DOHH2 (cell line): ENCODE measurements at regions not wholly inside any gene's neighbourhood (a gene's known extent, or its start where the extent isn't known, plus 50 kb on each side); places are given as distances from the start of the nearest gene placed in this dataset.

Experiments used
- H3F3A ChIP-seq: fragments of 200-600 bp; sonication (generic), shearing (Covaris generic); 2 replicates; pipeline ENCODE4 v1.6.0; 2016; ENCODE audit warnings: antibody characterized with exemption, mild to moderate bottlenecking; ENCODE audit not compliant: control insufficient read depth, insufficient read depth
- H3K27ac ChIP-seq: fragments of 200-600 bp; sonication (generic); 2 replicates; pipeline ENCODE4 v1.5.1; 2014; ENCODE audit warnings: low read depth, mild to moderate bottlenecking, low read length, moderate library complexity
- H3K27me3 ChIP-seq: fragments of 200-600 bp; sonication (generic); 2 replicates; pipeline ENCODE4 v1.6.1; 2014; ENCODE audit warnings: mild to moderate bottlenecking, low read length, mixed read lengths; ENCODE audit not compliant: control insufficient read depth
- H3K36me3 ChIP-seq: fragments of 200-600 bp; sonication (generic); 2 replicates; pipeline ENCODE4 v1.6.1; 2014; ENCODE audit warnings: mild to moderate bottlenecking, low read length, moderate library complexity, mixed read lengths; ENCODE audit not compliant: control insufficient read depth
- H3K4me1 ChIP-seq: fragments of 200-600 bp; sonication (generic); 2 replicates; pipeline ENCODE4 v1.6.1; 2014; ENCODE audit warnings: mild to moderate bottlenecking, low read length, mixed read lengths; ENCODE audit not compliant: control insufficient read depth
- H3K4me2 ChIP-seq: fragments of 200-600 bp; sonication (generic); 2 replicates; pipeline ENCODE4 v1.6.0; 2014; ENCODE audit warnings: mild to moderate bottlenecking, low read length, moderate library complexity
- H3K4me3 ChIP-seq: fragments of 200-600 bp; sonication (generic); 2 replicates; pipeline ENCODE4 v1.5.1; 2014; ENCODE audit warnings: mild to moderate bottlenecking, low read length, mixed read lengths
- H3K79me2 ChIP-seq: fragments of 200-600 bp; sonication (generic); 2 replicates; pipeline ENCODE4 v1.6.1; 2014; ENCODE audit warnings: mild to moderate bottlenecking, low read length, mixed read lengths; ENCODE audit not compliant: control insufficient read depth
- H3K9me2 ChIP-seq: fragments of 200-600 bp; sonication (generic); replicated peaks from 2 replicates; pipeline ENCODE4 v1.6.1; 2014; ENCODE audit warnings: mild to moderate bottlenecking, low read length, mixed read lengths; ENCODE audit not compliant: control insufficient read depth
- H3K9me3 ChIP-seq: fragments of 200-600 bp; sonication (generic); 2 replicates; pipeline ENCODE4 v1.6.1; 2014; ENCODE audit warnings: antibody characterized with exemption, low read length, mixed read lengths; ENCODE audit not compliant: control insufficient read depth, insufficient read depth
- H4K20me1 ChIP-seq: fragments of 200-600 bp; sonication (generic); 2 replicates; pipeline ENCODE4 v1.6.0; 2014; ENCODE audit warnings: low read depth, mild to moderate bottlenecking, antibody characterized with exemption, low read length, moderate library complexity; ENCODE audit not compliant: control insufficient read depth, insufficient read depth
- EZH2phosphoT487 ChIP-seq: fragments of 200-600 bp; sonication (generic); IDR thresholded peaks from 2 replicates; pipeline ENCODE4 v1.6.1; 2017; ENCODE audit warnings: borderline replicate concordance, mild to moderate bottlenecking, antibody characterized with exemption, low read length, moderate library complexity, mixed read lengths
- TF ChIP-seq, protein P1 (sequence below): fragments of 200-600 bp; sonication (generic); IDR thresholded peaks from one replicate; pipeline ENCODE4 v1.5.1; 2014; ENCODE audit warnings: antibody characterized with exemption, mild to moderate bottlenecking, low read depth, low read length; ENCODE audit not compliant: poor library complexity, severe bottlenecking

DNA sequence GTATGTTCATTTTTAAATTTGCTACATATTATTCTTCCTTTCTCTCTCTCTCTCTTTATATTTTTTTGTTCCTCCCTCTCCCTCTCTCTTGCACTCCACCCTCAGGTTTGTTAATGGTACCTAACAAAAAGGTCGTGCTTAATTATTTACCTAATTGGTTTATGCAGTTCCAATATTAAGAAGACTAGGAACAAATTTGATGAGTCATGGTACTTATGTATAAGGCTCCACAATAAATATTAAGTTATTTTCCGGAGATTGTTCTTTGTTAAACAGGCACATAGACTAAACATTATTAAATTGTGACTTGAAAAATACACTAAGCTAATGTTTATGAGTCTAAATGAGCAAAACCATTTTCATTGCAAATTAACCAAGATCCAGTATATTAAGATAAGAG lies 1200.8 kb upstream of the ALCAM start:
- Histone ChIP-seq H3K27ac (no peak overlapping the region), H3K36me3 (no peaks in the 10 kb centered on the region), H3K9me3 (peaks cover 6% of the 10 kb centered on the region; the same call in 1 of the 2 replicates), H3K9me2 (no peaks in the 10 kb centered on the region), H3K4me1 (no peaks in the 10 kb centered on the region), H4K20me1 (no peaks in the 10 kb centered on the region), H3K79me2 (no peaks in the 10 kb centered on the region), H3K4me2 (no peak overlapping the region), H3K27me3 (no peaks in the 10 kb centered on the region), H3F3A (no peaks in the 10 kb centered on the region), H3K4me3 (no peak overlapping the region)
- TF ChIP-seq, protein P1, sequence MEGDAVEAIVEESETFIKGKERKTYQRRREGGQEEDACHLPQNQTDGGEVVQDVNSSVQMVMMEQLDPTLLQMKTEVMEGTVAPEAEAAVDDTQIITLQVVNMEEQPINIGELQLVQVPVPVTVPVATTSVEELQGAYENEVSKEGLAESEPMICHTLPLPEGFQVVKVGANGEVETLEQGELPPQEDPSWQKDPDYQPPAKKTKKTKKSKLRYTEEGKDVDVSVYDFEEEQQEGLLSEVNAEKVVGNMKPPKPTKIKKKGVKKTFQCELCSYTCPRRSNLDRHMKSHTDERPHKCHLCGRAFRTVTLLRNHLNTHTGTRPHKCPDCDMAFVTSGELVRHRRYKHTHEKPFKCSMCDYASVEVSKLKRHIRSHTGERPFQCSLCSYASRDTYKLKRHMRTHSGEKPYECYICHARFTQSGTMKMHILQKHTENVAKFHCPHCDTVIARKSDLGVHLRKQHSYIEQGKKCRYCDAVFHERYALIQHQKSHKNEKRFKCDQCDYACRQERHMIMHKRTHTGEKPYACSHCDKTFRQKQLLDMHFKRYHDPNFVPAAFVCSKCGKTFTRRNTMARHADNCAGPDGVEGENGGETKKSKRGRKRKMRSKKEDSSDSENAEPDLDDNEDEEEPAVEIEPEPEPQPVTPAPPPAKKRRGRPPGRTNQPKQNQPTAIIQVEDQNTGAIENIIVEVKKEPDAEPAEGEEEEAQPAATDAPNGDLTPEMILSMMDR: no peak
- no peak for TF ChIP-seq EZH2phosphoT487

- TF ChIP-seq, protein P1: no peak
- TF ChIP-seq EZH2phosphoT487: no peak
- H3K79me2 ChIP-seq: no peaks in the 10 kb centered on the region
These were observed 1198.3 kb upstream of the ALCAM start for GRCh38 chr3:104168386-104168785.

DNA sequence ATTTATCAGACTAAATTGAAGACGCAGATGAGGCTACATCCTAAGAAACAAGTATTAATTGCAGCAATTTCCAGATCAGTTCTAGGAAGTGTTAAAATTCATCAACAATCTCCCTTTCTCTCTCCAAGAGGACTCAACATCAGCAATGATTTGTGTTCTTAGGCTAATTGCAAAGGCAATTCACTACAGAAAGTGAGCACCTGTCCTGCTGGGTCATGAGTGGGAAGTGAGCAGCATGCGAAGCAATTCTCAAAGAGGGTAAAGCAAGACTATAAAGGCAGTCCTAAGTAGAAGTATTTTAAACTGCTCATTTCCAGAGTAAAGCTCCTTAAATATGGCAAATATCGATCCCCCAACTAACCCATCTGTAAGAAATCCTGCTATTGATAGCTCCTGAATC lies 1191.0 kb upstream of the ALCAM start:
- no peaks in the 10 kb centered on the region for H3F3A ChIP-seq
- no peak overlapping the region for H3K27ac ChIP-seq
- no peaks in the 10 kb centered on the region for H3K79me2 ChIP-seq
- H3K4me1 ChIP-seq: no peaks in the 10 kb centered on the region
- H3K4me2 ChIP-seq: no peak overlapping the region
- TF ChIP-seq, protein P1: no peak
- TF ChIP-seq EZH2phosphoT487: no peak
- no peaks in the 10 kb centered on the region for H3K27me3 ChIP-seq
- no peaks in the 10 kb centered on the region for H3K9me2 ChIP-seq
- no peaks in the 10 kb centered on the region for H3K36me3 ChIP-seq
- no peak overlapping the region for H3K4me3 ChIP-seq
- no peaks in the 10 kb centered on the region for H4K20me1 ChIP-seq
- H3K9me3 ChIP-seq: no peaks in the 10 kb centered on the region

More at GRCh38 chr3:104168386-104168785, 1198.3 kb upstream of the ALCAM start:
- Histone ChIP-seq H3K9me3 (peaks cover 6% of the 10 kb centered on the region; the same call in 1 of the 2 replicates), H3K27me3 (no peaks in the 10 kb centered on the region), H3K27ac (no peak overlapping the region), H3K4me2 (no peak overlapping the region), H3K4me1 (no peaks in the 10 kb centered on the region), H3K36me3 (no peaks in the 10 kb centered on the region), H3K4me3 (no peak overlapping the region), H3F3A (no peaks in the 10 kb centered on the region), H3K9me2 (no peaks in the 10 kb centered on the region), H4K20me1 (no peaks in the 10 kb centered on the region)
